RPMI7951 (cell line): ENCODE measurements at regions not wholly inside any gene's neighbourhood (a gene's known extent, or its start where the extent isn't known, plus 50 kb on each side); places are given as distances from the start of the nearest gene placed in this dataset.

Experiments used
- DNase-seq: peaks from one replicate; pipeline ENCODE4 v3.0.0-alpha.2; 2012; ENCODE audit warnings: low read depth

- peak; percentile 20 for DNase-seq
These were observed 123.1 kb downstream of the OSR1 start for GRCh38 chr2:19235308-19235707.

- no peak for DNase-seq
These were observed 126.1 kb downstream of the OSR1 start for GRCh38 chr2:19232312-19232711.

- no peak for DNase-seq
These were observed 126.8 kb downstream of the OSR1 start for GRCh38 chr2:19231625-19232024.

GRCh38 chr2:19230626-19231025, 127.8 kb downstream of the OSR1 start:
- DNase-seq, result no peak

GRCh38 chr2:19228715-19229114, 129.7 kb downstream of the OSR1 start:
- DNase-seq, result no peak

- DNase-seq, result no peak
These were observed 130.2 kb downstream of the OSR1 start for GRCh38 chr2:19228181-19228593.

GRCh38 chr2:19226871-19227270, 131.6 kb downstream of the OSR1 start:
- no peak for DNase-seq

GRCh38 chr2:19226386-19226785, 132.0 kb downstream of the OSR1 start:
- DNase-seq, result no peak

GRCh38 chr2:19225931-19226330, 132.5 kb downstream of the OSR1 start:
- DNase-seq, result no peak

- DNase-seq, result no peak
These were observed 133.3 kb downstream of the OSR1 start for GRCh38 chr2:19225126-19225525.

GRCh38 chr2:19224486-19224885, 133.9 kb downstream of the OSR1 start:
- DNase-seq, result no peak

- DNase-seq, result no peak
These were observed 134.4 kb downstream of the OSR1 start for GRCh38 chr2:19224011-19224410.

- DNase-seq, result no peak
These were observed 139.4 kb downstream of the OSR1 start for GRCh38 chr2:19219060-19219459.

GRCh38 chr2:19218166-19218565, 140.3 kb downstream of the OSR1 start:
- DNase-seq, result no peak

GRCh38 chr2:19216676-19217602, 141.5 kb downstream of the OSR1 start:
- DNase-seq, result no peak

GRCh38 chr2:19216238-19216637, 142.2 kb downstream of the OSR1 start:
- no peak for DNase-seq

- DNase-seq, result no peak
These were observed 143.6 kb downstream of the OSR1 start for GRCh38 chr2:19214682-19215391.

GRCh38 chr2:19209575-19210341, 148.7 kb downstream of the OSR1 start:
- no peak for DNase-seq

GRCh38 chr2:19208479-19209199, 149.8 kb downstream of the OSR1 start:
- no peak for DNase-seq

- peak; percentile 21 for DNase-seq
These were observed 151.0 kb downstream of the OSR1 start for GRCh38 chr2:19207452-19207851.

- no peak for DNase-seq
These were observed 152.4 kb downstream of the OSR1 start for GRCh38 chr2:19205983-19206533.
